SK-N-MC (cell line): ENCODE measurements at regions not wholly inside any gene's neighbourhood (a gene's known extent, or its start where the extent isn't known, plus 50 kb on each side); places are given as distances from the start of the nearest gene placed in this dataset.

Source experiments
- EZH2 ChIP-seq: fragments of 200-600 bp; sonication (generic); IDR thresholded peaks from one replicate; pipeline ENCODE4 v1.6.1; 2017; ENCODE audit warnings: antibody characterized with exemption
- POLR2AphosphoS5 ChIP-seq: IDR thresholded peaks from 2 replicates; pipeline ENCODE4 v1.6.1; 2012; ENCODE audit warnings: mild to moderate bottlenecking, low read depth, low read length, borderline replicate concordance

GRCh38 chr6:139778688-139779087 lies 404.2 kb upstream of the CITED2 start:
- no peak for TF ChIP-seq EZH2
- TF ChIP-seq POLR2AphosphoS5, result no peak
